Keratinocyte (primary cell): ENCODE measurements at regions not wholly inside any gene's neighbourhood (a gene's known extent, or its start where the extent isn't known, plus 50 kb on each side); places are given as distances from the start of the nearest gene placed in this dataset.
"Not testable (repeated sequence)": the region's sequence is repeated elsewhere in the genome, so short reads cannot be mapped to it uniquely, and the experiment has no call there.

ENCODE experiments used
- CTCF ChIP-seq, 3 experiments: IDR thresholded peaks in 1 of 3; conservative IDR thresholded peaks in 1 of 3; optimal IDR thresholded peaks in 1 of 3; 2 replicates in 2 of 3; 3 replicates in 1 of 3; pipeline versions ENCODE3 to v1.5.1; 2011; ENCODE audit warnings: low read length in 3 of 3, mild to moderate bottlenecking in 3 of 3, moderate library complexity in 2 of 3, control low read depth in 1 of 3, inconsistent platforms in 1 of 3; ENCODE audit not compliant: insufficient read depth in 2 of 3; ENCODE audit errors: extremely low read depth in 1 of 3
- EZH2 ChIP-seq: IDR thresholded peaks from one replicate; pipeline ENCODE4 v1.6.1; 2012; ENCODE audit warnings: inconsistent platforms, mild to moderate bottlenecking, low read length, moderate library complexity

GRCh38 chr17:20695871-20696270, 116.3 kb downstream of the CDRT15L2 start:
- not testable (repeated sequence) for TF ChIP-seq CTCF (optimal IDR thresholded peaks at IDR 0.05 in 1 of 3, IDR thresholded peaks at IDR 0.05 in 1 of 3, conservative IDR thresholded peaks at IDR 0.05 in 1 of 3; ENCODE audit: extremely low read depth in 1 of 3, insufficient read depth in 2 of 3, low read length in 3 of 3); EZH2
